H1 (cell line): ENCODE measurements at regions not wholly inside any gene's neighbourhood (a gene's known extent, or its start where the extent isn't known, plus 50 kb on each side); places are given as distances from the start of the nearest gene placed in this dataset.

Experiments used
- CTCF ChIA-PET: fragments of 300-600 bp; sonication (Branson Sonifier 250); formaldehyde crosslinking; loops from one replicate; lab custom pipeline; 2021; ENCODE audit not compliant: partially characterized antibody; lab: Charles Lee
- POLR2A ChIA-PET: fragments of 300-600 bp; sonication (Branson Sonifier 250); formaldehyde crosslinking; loops from one replicate; lab custom pipeline; 2021; ENCODE audit warnings: inconsistent platforms; ENCODE audit not compliant: partially characterized antibody; lab: Charles Lee
- DNase-seq, 2 experiments: peaks; one replicate each; pipeline versions ENCODE4 v3.0.0 to v3.0.0-alpha.2; 2010 to 2022; ENCODE audit warnings: low spot score in 2 of 2, low read depth in 1 of 2, mixed read lengths in 1 of 2
- FAIRE-seq: peaks from 2 replicates; lab custom pipeline; 2011; peaks lifted over from hg19 to GRCh38; lab: Jason Lieb, UNC
- H2AFZ ChIP-seq: 2 replicates; pipeline ENCODE4 v1.8.1; 2012; ENCODE audit warnings: low read length, inconsistent platforms
- H2AK5ac ChIP-seq: 2 replicates; pipeline ENCODE4 v1.6.1; 2013; ENCODE audit warnings: low read depth, low read length
- H2BK120ac ChIP-seq: replicated peaks from 2 replicates; pipeline ENCODE3; 2013; ENCODE audit warnings: low read depth, low read length, inconsistent platforms
- H2BK12ac ChIP-seq: 2 replicates; pipeline ENCODE4 v1.6.1; 2013; ENCODE audit warnings: low read depth, low read length
- H2BK15ac ChIP-seq: 2 replicates; pipeline ENCODE4 v1.6.1; 2013; ENCODE audit warnings: low read length
- H2BK20ac ChIP-seq: 2 replicates; pipeline ENCODE4 v1.6.1; 2013; ENCODE audit warnings: low read length
- H2BK5ac ChIP-seq: 2 replicates; pipeline ENCODE4 v1.6.1; 2013; ENCODE audit warnings: low read depth, low read length
- H3K14ac ChIP-seq: 2 replicates; pipeline ENCODE4 v1.6.1; 2013; ENCODE audit warnings: inconsistent platforms; ENCODE audit not compliant: insufficient read length
- H3K18ac ChIP-seq: 2 replicates; pipeline ENCODE4 v1.6.1; 2013; ENCODE audit warnings: low read length; ENCODE audit errors: extremely low read depth
- H3K23ac ChIP-seq: 2 replicates; pipeline ENCODE4 v1.6.1; 2013; ENCODE audit warnings: inconsistent platforms; ENCODE audit not compliant: insufficient read length
- H3K23me2 ChIP-seq: 2 replicates; pipeline ENCODE4 v1.6.1; 2013; ENCODE audit warnings: low read depth, low read length
- H3K27ac ChIP-seq: 2 replicates; pipeline ENCODE4 v1.6.1; 2011; ENCODE audit warnings: low read depth, low read length, inconsistent platforms
- H3K27me3 ChIP-seq, 4 experiments: replicated peaks in 1 of 4; 1 replicate in 1 of 4; 2 replicates in 3 of 4; pipeline versions ENCODE4 v1.6.1 to v1.8.1; 2011 to 2013; ENCODE audit warnings: low read length in 3 of 4, mild to moderate bottlenecking in 3 of 4, inconsistent platforms in 2 of 4, mixed read lengths in 2 of 4, moderate library complexity in 1 of 4; ENCODE audit not compliant: control insufficient read depth in 3 of 4, insufficient read depth in 3 of 4; ENCODE audit errors: extremely low read depth in 1 of 4
- H3K36me3 ChIP-seq, 4 experiments: 2 replicates each; pipeline versions ENCODE4 v1.6.1 to v1.8.1; 2011 to 2013; ENCODE audit warnings: mild to moderate bottlenecking in 4 of 4, low read length in 3 of 4, moderate library complexity in 2 of 4, control low read depth in 1 of 4, inconsistent platforms in 1 of 4; ENCODE audit not compliant: insufficient read depth in 4 of 4, control insufficient read depth in 2 of 4
- H3K4ac ChIP-seq: replicated peaks from 2 replicates; pipeline ENCODE3; 2013; ENCODE audit warnings: low read length, low read depth, mixed read lengths, inconsistent platforms; ENCODE audit not compliant: insufficient read length
- H3K4me1 ChIP-seq, 4 experiments: replicated peaks in 1 of 4; 1 replicate in 1 of 4; 2 replicates in 3 of 4; pipeline versions ENCODE4 v1.6.1 to v1.8.1; 2011 to 2013; ENCODE audit warnings: low read length in 3 of 4, inconsistent platforms in 2 of 4, mixed read lengths in 1 of 4; ENCODE audit not compliant: insufficient read depth in 4 of 4, control insufficient read depth in 3 of 4
- H3K4me2 ChIP-seq, 2 experiments: 2 replicates each; pipeline versions ENCODE4 v1.6.1 to v1.8.1; 2011 to 2013; ENCODE audit warnings: low read depth in 2 of 2, low read length in 2 of 2, control low read depth in 1 of 2, inconsistent platforms in 1 of 2, mild to moderate bottlenecking in 1 of 2; ENCODE audit not compliant: insufficient read depth in 1 of 2
- H3K4me3 ChIP-seq, 4 experiments: fragments of 200-600, 300-600 bp in 1 of 4; sonication (generic), shearing (Covaris generic), sonication (Bioruptor Twin) in 1 of 4; 2 replicates each; pipeline versions ENCODE4 v1.5.1 to v1.8.1; 2011 to 2016; ENCODE audit warnings: low read length in 4 of 4, low read depth in 3 of 4, control low read depth in 2 of 4, inconsistent platforms in 2 of 4, mild to moderate bottlenecking in 2 of 4, mixed read lengths in 1 of 4, moderate library complexity in 1 of 4; ENCODE audit not compliant: insufficient read depth in 2 of 4; ENCODE audit errors: extremely low read depth in 1 of 4
- H3K56ac ChIP-seq: replicated peaks from 2 replicates; pipeline ENCODE3; 2013; ENCODE audit warnings: low read depth, mild to moderate bottlenecking, mixed read lengths, low read length, inconsistent platforms; ENCODE audit not compliant: insufficient read length
- H3K79me1 ChIP-seq: 2 replicates; pipeline ENCODE4 v1.6.1; 2013; ENCODE audit warnings: low read depth, low read length, control low read depth
- H3K79me2 ChIP-seq, 2 experiments: 2 replicates each; pipeline versions ENCODE4 v1.6.1 to v1.8.1; 2012 to 2013; ENCODE audit warnings: low read length in 2 of 2, mild to moderate bottlenecking in 2 of 2, inconsistent platforms in 1 of 2; ENCODE audit not compliant: insufficient read depth in 2 of 2, control insufficient read depth in 1 of 2
- H3K9ac ChIP-seq, 4 experiments: replicated peaks in 1 of 4; 1 replicate in 1 of 4; 2 replicates in 3 of 4; pipeline versions ENCODE4 v1.6.1 to v1.8.1; 2011 to 2013; ENCODE audit warnings: low read depth in 3 of 4, low read length in 3 of 4, control low read depth in 2 of 4, mild to moderate bottlenecking in 2 of 4, moderate library complexity in 2 of 4, inconsistent platforms in 1 of 4; ENCODE audit errors: extremely low read depth in 1 of 4
- H3K9me3 ChIP-seq, 2 experiments: 2 replicates each; pipeline versions ENCODE4 v1.6.1 to v1.8.1; 2012 to 2013; ENCODE audit warnings: mild to moderate bottlenecking in 2 of 2, moderate library complexity in 2 of 2, control low read depth in 1 of 2, inconsistent platforms in 1 of 2, low read depth in 1 of 2, low read length in 1 of 2, mixed read lengths in 1 of 2; ENCODE audit not compliant: insufficient read depth in 2 of 2
- H4K20me1 ChIP-seq, 2 experiments: replicated peaks in 1 of 2; 2 replicates each; pipeline versions ENCODE3 to v1.8.1; 2011 to 2013; ENCODE audit warnings: inconsistent platforms in 2 of 2, low read length in 2 of 2, mild to moderate bottlenecking in 1 of 2; ENCODE audit not compliant: insufficient read depth in 2 of 2, control insufficient read depth in 1 of 2
- H4K5ac ChIP-seq: 2 replicates; pipeline ENCODE4 v1.6.1; 2013; ENCODE audit warnings: low read length, low read depth, mixed read lengths, inconsistent platforms; ENCODE audit not compliant: insufficient read length
- H4K8ac ChIP-seq: 2 replicates; pipeline ENCODE4 v1.8.0; 2013; ENCODE audit warnings: mild to moderate bottlenecking, moderate library complexity, low read length, inconsistent platforms; ENCODE audit not compliant: insufficient read depth; ENCODE audit errors: extremely low read depth
- H4K91ac ChIP-seq: replicated peaks from 2 replicates; pipeline ENCODE3; 2013; ENCODE audit warnings: low read length, mixed read lengths, inconsistent platforms; ENCODE audit not compliant: insufficient read length
- ATF3 ChIP-seq: IDR thresholded peaks from 2 replicates; pipeline ENCODE4 v1.6.1; 2011; ENCODE audit warnings: low read depth, mild to moderate bottlenecking, low read length; ENCODE audit not compliant: insufficient read depth
- BRCA1 ChIP-seq: IDR thresholded peaks from 2 replicates; pipeline ENCODE4 v1.6.1; 2012; ENCODE audit warnings: low read depth, low read length, improper control_type of control experiment
- CBX5 ChIP-seq: fragments of 300-800, 300-1000 bp; sonication (generic); IDR thresholded peaks from 2 replicates; pipeline ENCODE4 v1.7.1; 2016; ENCODE audit warnings: antibody characterized with exemption, low read length, low read depth
- EZH2 ChIP-seq: fragments of 200-600 bp; sonication (generic); IDR thresholded peaks from 2 replicates; pipeline ENCODE4 v1.7.1; 2012; ENCODE audit warnings: low read depth, mild to moderate bottlenecking, moderate library complexity, low read length, inconsistent platforms; ENCODE audit not compliant: severe bottlenecking
- FOSL1 ChIP-seq: IDR thresholded peaks from 2 replicates; pipeline ENCODE4 v1.6.1; 2011; ENCODE audit warnings: mild to moderate bottlenecking, low read depth, low read length, moderate library complexity; ENCODE audit not compliant: insufficient read depth
- KDM4A ChIP-seq: IDR thresholded peaks from one replicate; pipeline ENCODE4 v1.7.1; 2012; ENCODE audit warnings: low read depth, mild to moderate bottlenecking, moderate library complexity, low read length, inconsistent platforms; ENCODE audit not compliant: severe bottlenecking
- MAX ChIP-seq: IDR thresholded peaks from 2 replicates; pipeline ENCODE4 v1.6.1; 2012; ENCODE audit warnings: inconsistent platforms
- NANOG ChIP-seq: IDR thresholded peaks from 2 replicates; pipeline ENCODE4 v1.6.1; 2011; ENCODE audit warnings: low read length, low read depth, mild to moderate bottlenecking, inconsistent platforms; ENCODE audit not compliant: insufficient read depth, poor library complexity, severe bottlenecking
- NRF1 ChIP-seq: IDR thresholded peaks from 2 replicates; pipeline ENCODE4 v1.6.1; 2011; ENCODE audit warnings: mild to moderate bottlenecking, low read depth, low read length, improper control_type of control experiment
- RAD21 ChIP-seq, 2 experiments: IDR thresholded peaks in 1 of 2; conservative IDR thresholded peaks in 1 of 2; 2 replicates each; pipeline ENCODE4 v1.6.1; 2011; ENCODE audit warnings: low read depth in 2 of 2, low read length in 2 of 2, improper control_type of control experiment in 1 of 2, inconsistent platforms in 1 of 2, mild to moderate bottlenecking in 1 of 2, moderate library complexity in 1 of 2
- RBBP5 ChIP-seq: IDR thresholded peaks from 2 replicates; pipeline ENCODE4 v1.7.1; 2012; ENCODE audit warnings: low read depth, mild to moderate bottlenecking, inconsistent platforms, low read length, moderate library complexity, borderline replicate concordance
- SP4 ChIP-seq: IDR thresholded peaks from 2 replicates; pipeline ENCODE4 v1.6.1; 2012; ENCODE audit warnings: low read length, inconsistent platforms
- SUZ12 ChIP-seq: fragments of 200-600 bp; sonication (generic); IDR thresholded peaks from 2 replicates; pipeline ENCODE4 v1.6.1; 2012; ENCODE audit warnings: mild to moderate bottlenecking, inconsistent platforms, low read length, moderate library complexity, mixed read lengths
- TAF7 ChIP-seq: optimal IDR thresholded peaks from 2 replicates; pipeline ENCODE3; 2011; ENCODE audit warnings: low read depth, mild to moderate bottlenecking, inconsistent platforms, low read length, moderate library complexity, borderline replicate concordance
- WGBS, 2 experiments: shearing (Covaris generic) in 1 of 2; methylation state at CpG; one replicate each; pipeline versions ENCODE4 v1.1.6 to v1.1.7; 2013 to 2015; ENCODE audit warnings: low lambda C conversion rate in 2 of 2, mixed read lengths in 2 of 2, inconsistent platforms in 1 of 2, low coverage in 1 of 2, missing lambda C conversion rate in 1 of 2; ENCODE audit not compliant: insufficient replicate concordance in 2 of 2, insufficient coverage in 1 of 2, insufficient read length in 1 of 2; ENCODE audit errors: extremely low coverage in 1 of 2, missing lambda C conversion rate in 1 of 2; 5-methylcytosine and 5-hydroxymethylcytosine counted together

- WGBS, 2 experiments, result 89% methylated on average over 3 of the region's 3 CpGs; no CpG with 5 or more reads in 1 of the 2 experiments
- no peak overlapping the region for H4K5ac ChIP-seq
- H2BK5ac ChIP-seq, result no peak overlapping the region
- no peaks in the 10 kb centered on the region for H3K4me1 ChIP-seq
- no peak overlapping the region for H2BK12ac ChIP-seq
- no peaks in the 10 kb centered on the region for H3K36me3 ChIP-seq
- H2AK5ac ChIP-seq, result no peak overlapping the region
- no peak overlapping the region for H2BK20ac ChIP-seq
- H3K18ac ChIP-seq, result no peak overlapping the region
- no peak overlapping the region for H3K4me3 ChIP-seq
- H4K8ac ChIP-seq, result no peak overlapping the region
- peaks cover 0 to 1% (median 0%) of the 10 kb centered on the region in 4 experiments; a peak in 1 of 7 replicates for H3K27me3 ChIP-seq
- H3K14ac ChIP-seq, result no peak overlapping the region
- no peak overlapping the region for H3K56ac ChIP-seq
- H3K27ac ChIP-seq, result no peak overlapping the region
- H2BK15ac ChIP-seq, result no peak overlapping the region
- no peak overlapping the region for H2AFZ ChIP-seq
- H3K9ac ChIP-seq, result no peak overlapping the region
- H4K20me1 ChIP-seq, result no peaks in the 10 kb centered on the region
- no peak overlapping the region for H3K4ac ChIP-seq
- ChIA-PET POLR2A (no interaction called here), CTCF (no interaction called here)
- no peak for FAIRE-seq
- H3K23me2 ChIP-seq, result no peaks in the 10 kb centered on the region
- H2BK120ac ChIP-seq, result no peak overlapping the region
- H3K23ac ChIP-seq, result no peak overlapping the region
- no peaks in the 10 kb centered on the region for H3K79me1 ChIP-seq
- no peaks in the 10 kb centered on the region for H3K9me3 ChIP-seq
- no peak for DNase-seq
- H3K79me2 ChIP-seq, result no peaks in the 10 kb centered on the region
- H3K4me2 ChIP-seq, result no peak overlapping the region
- no peak overlapping the region for H4K91ac ChIP-seq
- TF ChIP-seq KDM4A, result no peak
- TF ChIP-seq SUZ12, result no peak
- TF ChIP-seq RBBP5, result no peak
- TF ChIP-seq NRF1, result no peak
- no peak for TF ChIP-seq BRCA1
- TF ChIP-seq NANOG, result no peak
- no peak for TF ChIP-seq EZH2
- no peak for TF ChIP-seq ATF3
- no peak for TF ChIP-seq FOSL1
- no peak for TF ChIP-seq TAF7
- no peak for TF ChIP-seq MAX
- no peak for TF ChIP-seq SP4
- TF ChIP-seq RAD21 (IDR thresholded peaks at IDR 0.05 in 1 of 2, conservative IDR thresholded peaks at IDR 0.05 in 1 of 2; ENCODE audit: low read depth in 2 of 2, low read length in 2 of 2), result no peak
- no peak for TF ChIP-seq CBX5
Measured at GRCh38 chr5:104708027-104708426, 1145.4 kb upstream of the NUDT12 start.
